HCT116 (cell line): ENCODE measurements at regions not wholly inside any gene's neighbourhood (a gene's known extent, or its start where the extent isn't known, plus 50 kb on each side); places are given as distances from the start of the nearest gene placed in this dataset.

ENCODE experiments used
- ATAC-seq: fragments of 200-7000 bp; cut with Tn5 transposase; 2 replicates; pipeline ENCODE4 v1.9.1; 2020; ENCODE audit warnings: mild to moderate bottlenecking, moderate library complexity
- BruUV-seq: library from RNA; stranded (reverse); fragments of 400-500 nt; replicated peaks from 2 replicates; lab custom pipeline; 2021; lab: Mats Ljungman, UMichigan
- CTCF ChIA-PET: fragments of 300-600 bp; sonication (Branson Sonifier 250); formaldehyde crosslinking; loops from one replicate; lab custom pipeline; 2021; ENCODE audit warnings: antibody characterized with exemption; lab: Charles Lee
- POLR2A ChIA-PET: fragments of 300-600, 350-600 bp; sonication (Branson Sonifier 250); formaldehyde crosslinking; loops from one replicate; lab custom pipeline; 2021; ENCODE audit warnings: antibody characterized with exemption; lab: Charles Lee
- RAD21 ChIA-PET, 2 experiments: fragments of 300-600 bp; sonication (Branson Sonifier 250); formaldehyde crosslinking; loops; one replicate each; lab custom pipeline; 2023; ENCODE audit warnings: low total read pairs in 2 of 2; ENCODE audit not compliant: uncharacterized antibody in 2 of 2, unreplicated experiment in 2 of 2, low non-redundant PET in 1 of 2; lab: Charles Lee
- DNase-seq: peaks from one replicate; pipeline ENCODE4 v3.0.0-alpha.2; 2010; ENCODE audit warnings: low read depth, low spot score
- H2AFZ ChIP-seq: fragments of 200-600 bp; shearing (Covaris generic), sonication (generic); 2 replicates; pipeline ENCODE4 v1.6.1; 2017; ENCODE audit warnings: low read depth, mixed run types, mixed read lengths, antibody characterized with exemption, low read length; ENCODE audit not compliant: poor library complexity, severe bottlenecking
- H3K27ac ChIP-seq: 2 replicates; pipeline ENCODE4 v1.5.1; 2012; ENCODE audit warnings: low read depth, low read length
- H3K27me3 ChIP-seq: fragments of 200-600 bp; sonication (generic); 2 replicates; pipeline ENCODE4 v1.6.1; 2016; ENCODE audit warnings: mixed run types, low read length, mixed read lengths; ENCODE audit not compliant: insufficient read depth
- H3K36me3 ChIP-seq, 2 experiments: fragments of 200-500 bp in 1 of 2; fragments of 200-600 bp in 1 of 2; sonication (Bioruptor generic) in 1 of 2; sonication (generic) in 1 of 2; 2 replicates each; pipeline versions ENCODE4 v1.5.1 to v1.6.1; 2014 to 2016; ENCODE audit warnings: low read length in 2 of 2, inconsistent platforms in 1 of 2, mixed read lengths in 1 of 2, mixed run types in 1 of 2; ENCODE audit not compliant: insufficient read depth in 2 of 2, control insufficient read depth in 1 of 2
- H3K4me1 ChIP-seq, 2 experiments: fragments of 200-600 bp in 1 of 2; sonication (generic) in 1 of 2; 2 replicates each; pipeline versions ENCODE4 v1.5.1 to v1.6.1; 2012 to 2017; ENCODE audit warnings: low read length in 2 of 2, inconsistent platforms in 1 of 2, mild to moderate bottlenecking in 1 of 2, mixed read lengths in 1 of 2, mixed run types in 1 of 2, moderate library complexity in 1 of 2; ENCODE audit not compliant: insufficient read depth in 2 of 2, control insufficient read depth in 1 of 2
- H3K4me2 ChIP-seq: fragments of 200-600 bp; sonication (generic); 2 replicates; pipeline ENCODE4 v1.6.1; 2017; ENCODE audit warnings: mixed run types, low read length, mixed read lengths
- H3K4me3 ChIP-seq, 2 experiments: fragments of 200-600 bp in 1 of 2; sonication (generic) in 1 of 2; replicated peaks in 1 of 2; 2 replicates each; pipeline ENCODE4 v1.5.1; 2011 to 2016; ENCODE audit warnings: low read length in 2 of 2, control low read depth in 1 of 2, low read depth in 1 of 2, mild to moderate bottlenecking in 1 of 2, mixed read lengths in 1 of 2, mixed run types in 1 of 2
- H3K79me2 ChIP-seq: fragments of 200-600 bp; sonication (generic); 2 replicates; pipeline ENCODE4 v1.6.1; 2017; ENCODE audit warnings: mild to moderate bottlenecking, mixed run types, low read length, moderate library complexity, mixed read lengths; ENCODE audit not compliant: insufficient read depth
- H3K9ac ChIP-seq: fragments of 200-600 bp; sonication (generic); 2 replicates; pipeline ENCODE4 v1.6.1; 2016; ENCODE audit warnings: low read length, mixed read lengths
- H3K9me2 ChIP-seq: fragments of 200-600 bp; sonication (generic), shearing (Covaris generic); 2 replicates; pipeline ENCODE4 v1.6.1; 2017; ENCODE audit warnings: mixed run types, mild to moderate bottlenecking, moderate library complexity; ENCODE audit not compliant: insufficient read depth
- H3K9me3 ChIP-seq, 2 experiments: fragments of 200-500 bp in 1 of 2; fragments of 200-600 bp in 1 of 2; sonication (Bioruptor generic) in 1 of 2; sonication (generic) in 1 of 2; 2 replicates each; pipeline ENCODE4 v1.6.1; 2014 to 2017; ENCODE audit warnings: low read length in 2 of 2, mixed read lengths in 2 of 2, inconsistent platforms in 1 of 2, low read depth in 1 of 2, mild to moderate bottlenecking in 1 of 2, mixed run types in 1 of 2, moderate library complexity in 1 of 2; ENCODE audit not compliant: control insufficient read depth in 1 of 2, insufficient read depth in 1 of 2
- H4K20me1 ChIP-seq: fragments of 200-600 bp; sonication (generic), shearing (Covaris generic); 2 replicates; pipeline ENCODE4 v1.6.1; 2017; ENCODE audit warnings: mixed run types, mild to moderate bottlenecking, moderate library complexity; ENCODE audit not compliant: insufficient read depth
- CBX3 ChIP-seq: IDR thresholded peaks from 2 replicates; pipeline ENCODE4 v1.6.1; 2012; ENCODE audit warnings: low read depth
- CEBPB ChIP-seq: IDR thresholded peaks from 2 replicates; pipeline ENCODE4 v1.6.1; 2012; ENCODE audit warnings: low read depth
- EGR1 ChIP-seq: IDR thresholded peaks from 2 replicates; pipeline ENCODE4 v1.6.1; 2012; ENCODE audit warnings: low read depth
- EZH2 ChIP-seq: fragments of 200-600 bp; sonication (generic); IDR thresholded peaks from 2 replicates; pipeline ENCODE4 v1.6.1; 2017; ENCODE audit warnings: antibody characterized with exemption, mixed run types
- EZH2phosphoT487 ChIP-seq: fragments of 200-600 bp; IDR thresholded peaks from 2 replicates; pipeline ENCODE4 v1.6.1; 2018; ENCODE audit warnings: antibody characterized with exemption, borderline replicate concordance
- FOSL1 ChIP-seq: IDR thresholded peaks from 2 replicates; pipeline ENCODE4 v1.6.1; 2012; ENCODE audit warnings: low read depth
- JUND ChIP-seq: IDR thresholded peaks from 2 replicates; pipeline ENCODE4 v1.6.1; 2012
- POLR2A ChIP-seq: IDR thresholded peaks from 2 replicates; pipeline ENCODE4 v1.7.0; 2011; ENCODE audit warnings: borderline replicate concordance; ENCODE audit not compliant: insufficient read depth, insufficient read length; ENCODE audit errors: extremely low read depth
- POLR2AphosphoS5 ChIP-seq: IDR thresholded peaks from 2 replicates; pipeline ENCODE4 v1.6.1; 2011; ENCODE audit warnings: mild to moderate bottlenecking, low read depth, low read length, moderate library complexity
- RAD21 ChIP-seq: IDR thresholded peaks from 2 replicates; pipeline ENCODE4 v1.6.1; 2012; ENCODE audit warnings: low read depth, mild to moderate bottlenecking
- SIN3A ChIP-seq: IDR thresholded peaks from 2 replicates; pipeline ENCODE4 v1.6.1; 2012; ENCODE audit warnings: low read depth
- SP1 ChIP-seq: IDR thresholded peaks from 2 replicates; pipeline ENCODE4 v1.6.1; 2012; ENCODE audit warnings: low read depth
- TCF7L2 ChIP-seq: IDR thresholded peaks from 2 replicates; pipeline ENCODE4 v1.7.0; 2011; ENCODE audit warnings: borderline replicate concordance, inconsistent platforms; ENCODE audit not compliant: insufficient read depth, insufficient read length; ENCODE audit errors: extremely low read depth
- YY1 ChIP-seq: IDR thresholded peaks from 2 replicates; pipeline ENCODE4 v1.6.1; 2011; ENCODE audit warnings: low read length, low read depth, moderate library complexity, mild to moderate bottlenecking; ENCODE audit not compliant: insufficient replicate concordance; ENCODE audit errors: extremely low read depth
- ZNF274 ChIP-seq: fragments of 200-500 bp; sonication (Bioruptor generic); IDR thresholded peaks from 2 replicates; pipeline ENCODE4 v1.6.1; 2014; ENCODE audit warnings: mild to moderate bottlenecking, low read depth, low read length, inconsistent platforms
- intact Hi-C: fragments of 100-400 bp; cut with micrococcal nuclease; formaldehyde crosslinking; loops from 2 replicates; pipeline ENCODE4 v1.10.0; 2022
- TF ChIP-seq, protein P1 (sequence below): IDR thresholded peaks from 2 replicates; pipeline ENCODE4 v1.6.1; 2011; ENCODE audit warnings: mild to moderate bottlenecking, low read length, moderate library complexity; ENCODE audit not compliant: insufficient replicate concordance; ENCODE audit errors: extremely low read depth

DNA sequence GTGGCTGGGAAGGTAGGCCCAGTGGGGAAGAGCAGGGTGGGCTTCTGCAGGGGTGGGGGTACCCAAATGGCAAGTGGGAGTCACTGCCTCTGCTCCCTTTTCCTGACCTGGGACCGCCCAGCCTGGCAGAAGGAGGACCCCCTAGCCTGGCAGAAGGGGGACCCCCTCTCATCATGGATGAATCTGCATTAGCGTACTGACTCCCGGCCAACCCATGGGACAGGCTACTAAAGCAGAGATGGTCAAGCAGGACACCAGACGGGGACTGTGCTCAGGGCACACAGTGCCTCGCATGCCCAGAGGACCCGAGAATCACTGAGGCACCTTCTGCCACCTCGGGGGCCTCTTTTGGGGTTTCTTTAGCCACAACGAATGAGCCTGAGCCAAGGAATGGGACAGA, 577.5 kb downstream of the GLRX3 start:
- Histone ChIP-seq H4K20me1 (no peaks in the 10 kb centered on the region), H3K27ac (no peak overlapping the region), H3K79me2 (no peaks in the 10 kb centered on the region), H3K4me3 (no peak overlapping the region), H3K9me3 (no peaks in the 10 kb centered on the region), H3K4me2 (no peak overlapping the region), H3K4me1 (no peaks in the 10 kb centered on the region), H3K9ac (no peak overlapping the region), H3K27me3 (no peaks in the 10 kb centered on the region), H3K36me3 (no peaks in the 10 kb centered on the region), H3K9me2 (no peaks in the 10 kb centered on the region), H2AFZ (no peak overlapping the region)
- DNase-seq (no peak), ATAC-seq (no peak)
- RAD21 ChIA-PET, result no interaction called here
- no peak for TF ChIP-seq SIN3A
- TF ChIP-seq EGR1, result no peak
- TF ChIP-seq TCF7L2, result no peak
- no peak for TF ChIP-seq SP1
- TF ChIP-seq ZNF274, result no peak
- no peak for TF ChIP-seq YY1
- TF ChIP-seq CEBPB, result no peak
- no peak for TF ChIP-seq POLR2AphosphoS5
- no peak for TF ChIP-seq CBX3
- POLR2A ChIA-PET, result no interaction called here
- no TSS peak for BruUV-seq
- CTCF ChIA-PET, result no interaction called here
- intact Hi-C loops, result no loop called here

DNA sequence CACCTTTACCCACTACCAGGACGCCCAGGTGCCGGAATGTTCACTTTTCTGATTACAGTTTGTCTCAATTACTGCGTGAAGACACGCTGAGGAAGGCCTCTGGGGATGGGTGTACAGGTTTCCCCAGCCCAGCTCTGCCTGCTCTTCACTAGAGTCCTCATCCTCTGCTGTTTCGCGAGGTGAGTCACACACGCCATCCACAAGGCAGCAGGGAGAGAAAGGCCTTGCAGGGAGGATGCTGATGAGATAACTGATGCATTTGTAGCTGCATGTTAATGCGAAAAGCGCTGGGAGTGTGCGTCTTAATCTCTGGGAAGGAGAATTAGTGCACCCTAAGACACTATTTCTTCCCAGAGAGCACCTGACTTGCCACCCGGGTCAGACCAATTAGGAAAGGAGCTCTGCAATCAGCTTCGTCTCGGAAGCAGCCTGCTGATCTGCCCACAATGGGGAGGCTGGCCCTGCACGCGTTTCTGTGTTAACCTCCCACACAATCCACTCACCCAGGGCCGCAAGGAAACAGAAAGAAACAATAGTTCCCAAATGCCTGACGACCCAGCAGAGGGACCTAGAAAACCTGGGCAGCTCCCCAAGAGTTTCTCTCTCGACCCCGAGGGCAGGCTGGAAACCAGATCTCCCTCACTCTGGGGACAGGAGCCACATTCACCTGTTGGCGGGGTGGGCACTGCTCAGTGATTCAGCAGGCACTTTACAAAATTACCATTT, 578.7 kb downstream of the GLRX3 start:
- BruUV-seq, result no TSS peak
- RAD21 ChIA-PET, result no interaction called here
- DNase-seq (no peak), ATAC-seq (no peak)
- H3K79me2 ChIP-seq, result no peaks in the 10 kb centered on the region
- POLR2A ChIA-PET, result no interaction called here
- no peaks in the 10 kb centered on the region for H3K36me3 ChIP-seq
- H4K20me1 ChIP-seq, result no peaks in the 10 kb centered on the region
- H3K4me1 ChIP-seq, result no peaks in the 10 kb centered on the region
- H3K4me2 ChIP-seq, result no peak overlapping the region
- no peaks in the 10 kb centered on the region for H3K9me3 ChIP-seq
- no peak overlapping the region for H2AFZ ChIP-seq
- CTCF ChIA-PET, result no interaction called here
- H3K27me3 ChIP-seq, result no peaks in the 10 kb centered on the region
- H3K4me3 ChIP-seq, result no peak overlapping the region
- no peaks in the 10 kb centered on the region for H3K9me2 ChIP-seq
- H3K9ac ChIP-seq, result no peak overlapping the region
- H3K27ac ChIP-seq, result no peak overlapping the region
- intact Hi-C loops, result no loop called here
- TF ChIP-seq POLR2A, result no peak
- TF ChIP-seq FOSL1, result no peak
- no peak for TF ChIP-seq YY1
- TF ChIP-seq, protein P1, sequence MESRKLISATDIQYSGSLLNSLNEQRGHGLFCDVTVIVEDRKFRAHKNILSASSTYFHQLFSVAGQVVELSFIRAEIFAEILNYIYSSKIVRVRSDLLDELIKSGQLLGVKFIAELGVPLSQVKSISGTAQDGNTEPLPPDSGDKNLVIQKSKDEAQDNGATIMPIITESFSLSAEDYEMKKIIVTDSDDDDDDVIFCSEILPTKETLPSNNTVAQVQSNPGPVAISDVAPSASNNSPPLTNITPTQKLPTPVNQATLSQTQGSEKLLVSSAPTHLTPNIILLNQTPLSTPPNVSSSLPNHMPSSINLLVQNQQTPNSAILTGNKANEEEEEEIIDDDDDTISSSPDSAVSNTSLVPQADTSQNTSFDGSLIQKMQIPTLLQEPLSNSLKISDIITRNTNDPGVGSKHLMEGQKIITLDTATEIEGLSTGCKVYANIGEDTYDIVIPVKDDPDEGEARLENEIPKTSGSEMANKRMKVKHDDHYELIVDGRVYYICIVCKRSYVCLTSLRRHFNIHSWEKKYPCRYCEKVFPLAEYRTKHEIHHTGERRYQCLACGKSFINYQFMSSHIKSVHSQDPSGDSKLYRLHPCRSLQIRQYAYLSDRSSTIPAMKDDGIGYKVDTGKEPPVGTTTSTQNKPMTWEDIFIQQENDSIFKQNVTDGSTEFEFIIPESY, result no peak
- no peak for TF ChIP-seq SP1
- TF ChIP-seq JUND, result no peak
- TF ChIP-seq EZH2, result no peak
- TF ChIP-seq RAD21, result no peak
- TF ChIP-seq CBX3, result no peak
- TF ChIP-seq EZH2phosphoT487, result no peak
